HG03097 (cell line): ENCODE measurements at regions not wholly inside any gene's neighbourhood (a gene's known extent, or its start where the extent isn't known, plus 50 kb on each side); places are given as distances from the start of the nearest gene placed in this dataset.
"Not testable (repeated sequence)": the region's sequence is repeated elsewhere in the genome, so short reads cannot be mapped to it uniquely, and the experiment has no call there.

ENCODE experiments used
- ATAC-seq: cut with Tn5 transposase; IDR thresholded peaks from one replicate; pipeline ENCODE4 v1.9.1; 2021; ENCODE audit not compliant: unreplicated experiment, low FRiP score

- no peak for ATAC-seq
These were observed 302.7 kb downstream of the SFMBT2 start for GRCh38 chr10:7108141-7108540.

GRCh38 chr10:7107285-7107684, 303.5 kb downstream of the SFMBT2 start:
- no peak for ATAC-seq

- ATAC-seq, result not testable (repeated sequence)
These were observed 306.5 kb downstream of the SFMBT2 start for GRCh38 chr10:7104379-7104778.

- no peak for ATAC-seq
These were observed 308.1 kb downstream of the SFMBT2 start for GRCh38 chr10:7102557-7103349.

GRCh38 chr10:7102084-7102483, 308.8 kb downstream of the SFMBT2 start:
- no peak for ATAC-seq

- ATAC-seq, result no peak
These were observed 309.4 kb downstream of the SFMBT2 start for GRCh38 chr10:7101451-7101850.

GRCh38 chr10:7100032-7100702, 310.7 kb downstream of the SFMBT2 start:
- ATAC-seq, result no peak

GRCh38 chr10:7098160-7098762, 312.6 kb downstream of the SFMBT2 start:
- ATAC-seq, result no peak

- ATAC-seq, result no peak
These were observed 316.1 kb downstream of the SFMBT2 start for GRCh38 chr10:7094781-7095180.

GRCh38 chr10:7093368-7093767, 317.5 kb downstream of the SFMBT2 start:
- ATAC-seq, result no peak

- no peak for ATAC-seq
These were observed 318.2 kb downstream of the SFMBT2 start for GRCh38 chr10:7092603-7093002.

GRCh38 chr10:7090529-7090928, 320.3 kb downstream of the SFMBT2 start:
- no peak for ATAC-seq

GRCh38 chr10:7085913-7086589, 324.8 kb downstream of the SFMBT2 start:
- ATAC-seq, result no peak

GRCh38 chr10:7085147-7085912, 325.5 kb downstream of the SFMBT2 start:
- ATAC-seq, result no peak

- no peak for ATAC-seq
These were observed 326.4 kb downstream of the SFMBT2 start for GRCh38 chr10:7084280-7085005.

GRCh38 chr10:7082967-7083366, 327.9 kb downstream of the SFMBT2 start:
- ATAC-seq, result no peak

- no peak for ATAC-seq
These were observed 333.0 kb downstream of the SFMBT2 start for GRCh38 chr10:7077880-7078279.

- ATAC-seq, result no peak
These were observed 335.0 kb downstream of the SFMBT2 start for GRCh38 chr10:7075851-7076250.

- no peak for ATAC-seq
These were observed 335.7 kb downstream of the SFMBT2 start for GRCh38 chr10:7075110-7075509.

GRCh38 chr10:7071421-7071820, 339.4 kb downstream of the SFMBT2 start:
- no peak for ATAC-seq
